Liver (tissue), 8 donors: ENCODE measurements at regions not wholly inside any gene's neighbourhood (a gene's known extent, or its start where the extent isn't known, plus 50 kb on each side); places are given as distances from the start of the nearest gene placed in this dataset.

Experiments
- DNase-seq: peaks from one replicate; pipeline ENCODE4 v3.0.0-alpha.2; 2017; ENCODE audit warnings: low spot score
- H3K27ac ChIP-seq, 2 donors: one replicate each; pipeline ENCODE4 v1.7.0; 2013; ENCODE audit warnings: inconsistent platforms in 2 of 2, low read length in 2 of 2, control low read depth in 1 of 2, low read depth in 1 of 2, mild to moderate bottlenecking in 1 of 2
- H3K27me3 ChIP-seq, 4 donors: one replicate each; pipeline versions ENCODE4 v1.6.1 to v1.7.0; 2013; ENCODE audit warnings: low read length in 3 of 4, inconsistent platforms in 1 of 4, mild to moderate bottlenecking in 1 of 4, moderate library complexity in 1 of 4; ENCODE audit not compliant: control insufficient read depth in 4 of 4, insufficient read depth in 4 of 4
- H3K36me3 ChIP-seq, 4 donors: one replicate each; pipeline versions ENCODE4 v1.6.1 to v1.7.0; 2013; ENCODE audit warnings: low read length in 3 of 4, mild to moderate bottlenecking in 3 of 4, low read depth in 1 of 4, moderate library complexity in 1 of 4; ENCODE audit not compliant: control insufficient read depth in 4 of 4, insufficient read depth in 3 of 4
- H3K4me1 ChIP-seq, 4 donors: one replicate each; pipeline versions ENCODE4 v1.6.1 to v1.7.0; 2013; ENCODE audit warnings: low read length in 3 of 4, mild to moderate bottlenecking in 3 of 4, moderate library complexity in 1 of 4; ENCODE audit not compliant: control insufficient read depth in 4 of 4, insufficient read depth in 4 of 4
- H3K4me3 ChIP-seq, 3 donors: one replicate each; pipeline versions ENCODE4 v1.6.1 to v1.7.0; 2013; ENCODE audit warnings: low read length in 3 of 3, control low read depth in 1 of 3, low read depth in 1 of 3, mild to moderate bottlenecking in 1 of 3
- H3K9ac ChIP-seq, 2 donors: one replicate each; pipeline ENCODE4 v1.7.0; 2013; ENCODE audit warnings: low read length in 2 of 2, mild to moderate bottlenecking in 2 of 2, moderate library complexity in 2 of 2, control low read depth in 1 of 2, low read depth in 1 of 2
- H3K9me3 ChIP-seq, 4 donors: one replicate each; pipeline versions ENCODE4 v1.6.1 to v1.7.0; 2013; ENCODE audit warnings: low read length in 3 of 4; ENCODE audit not compliant: control insufficient read depth in 4 of 4
- CTCF ChIP-seq: fragments of 150-350 bp; IDR thresholded peaks from 2 replicates; pipeline ENCODE4 v1.5.1; 2017; ENCODE audit warnings: improper control_type of control experiment, low read depth, low read length; ENCODE audit not compliant: missing input control
- EGR1 ChIP-seq, 2 donors: IDR thresholded peaks; 2 replicates each; pipeline ENCODE4 v1.6.1; 2016 to 2018; ENCODE audit warnings: antibody characterized with exemption in 2 of 2, low read depth in 2 of 2
- FOXA1 ChIP-seq: IDR thresholded peaks from 2 replicates; pipeline ENCODE4 v1.6.1; 2016; ENCODE audit warnings: antibody characterized with exemption
- FOXA2 ChIP-seq: IDR thresholded peaks from 2 replicates; pipeline ENCODE4 v1.6.1; 2016; ENCODE audit warnings: antibody characterized with exemption
- GABPA ChIP-seq, 2 donors: IDR thresholded peaks in 1 of 2; conservative IDR thresholded peaks in 1 of 2; 2 replicates each; pipeline ENCODE4 v1.6.1; 2016; ENCODE audit warnings: antibody characterized with exemption in 2 of 2, mild to moderate bottlenecking in 1 of 2, moderate library complexity in 1 of 2
- HNF4A ChIP-seq, 2 donors: conservative IDR thresholded peaks; 2 replicates each; pipeline ENCODE4 v1.6.1; 2016; ENCODE audit warnings: antibody characterized with exemption in 2 of 2, mild to moderate bottlenecking in 2 of 2
- HNF4G ChIP-seq: IDR thresholded peaks from 2 replicates; pipeline ENCODE4 v1.6.1; 2016; ENCODE audit warnings: antibody characterized with exemption
- JUND ChIP-seq, 2 donors: IDR thresholded peaks; 2 replicates each; pipeline ENCODE4 v1.6.1; 2016; ENCODE audit warnings: antibody characterized with exemption in 2 of 2
- MAX ChIP-seq: IDR thresholded peaks from 2 replicates; pipeline ENCODE4 v1.6.1; 2016; ENCODE audit warnings: antibody characterized with exemption
- NR2F2 ChIP-seq: IDR thresholded peaks from 2 replicates; pipeline ENCODE4 v1.6.1; 2016; ENCODE audit warnings: antibody characterized with exemption
- RAD21 ChIP-seq, 2 donors: IDR thresholded peaks; 2 replicates each; pipeline ENCODE4 v1.6.1; 2016; ENCODE audit warnings: antibody characterized with exemption in 2 of 2, mild to moderate bottlenecking in 2 of 2
- REST ChIP-seq: IDR thresholded peaks from 2 replicates; pipeline ENCODE4 v1.6.1; 2016; ENCODE audit warnings: antibody characterized with exemption, mild to moderate bottlenecking
- RXRA ChIP-seq, 2 donors: IDR thresholded peaks; 2 replicates each; pipeline ENCODE4 v1.6.1; 2017 to 2018; ENCODE audit warnings: antibody characterized with exemption in 2 of 2, mild to moderate bottlenecking in 1 of 2
- SP1 ChIP-seq: IDR thresholded peaks from 2 replicates; pipeline ENCODE4 v1.6.1; 2018; ENCODE audit warnings: antibody characterized with exemption, mild to moderate bottlenecking
- TAF1 ChIP-seq: conservative IDR thresholded peaks from 2 replicates; pipeline ENCODE4 v1.6.1; 2016; ENCODE audit warnings: antibody characterized with exemption, mild to moderate bottlenecking
- WGBS: extraction: QIAGEN DNeasy Blood & Tissue Kit; methylation state at CpG from one replicate; pipeline ENCODE4 v1.1.7; 2013; 5-methylcytosine and 5-hydroxymethylcytosine counted together
- TF ChIP-seq, protein P1 (sequence below): IDR thresholded peaks from 2 replicates; pipeline ENCODE4 v1.6.1; 2016; ENCODE audit warnings: antibody characterized with exemption
- donor health status: healthy.
- donor health status: healthy.
- donor health status: healthy.
- donor health status: healthy.
- donor health status: healthy.

GRCh38 chr10:84993251-84994035 lies 665.1 kb downstream of the CCSER2 start (continued):
- TF ChIP-seq MAX: no peak
- TF ChIP-seq HNF4G: no peak

DNA sequence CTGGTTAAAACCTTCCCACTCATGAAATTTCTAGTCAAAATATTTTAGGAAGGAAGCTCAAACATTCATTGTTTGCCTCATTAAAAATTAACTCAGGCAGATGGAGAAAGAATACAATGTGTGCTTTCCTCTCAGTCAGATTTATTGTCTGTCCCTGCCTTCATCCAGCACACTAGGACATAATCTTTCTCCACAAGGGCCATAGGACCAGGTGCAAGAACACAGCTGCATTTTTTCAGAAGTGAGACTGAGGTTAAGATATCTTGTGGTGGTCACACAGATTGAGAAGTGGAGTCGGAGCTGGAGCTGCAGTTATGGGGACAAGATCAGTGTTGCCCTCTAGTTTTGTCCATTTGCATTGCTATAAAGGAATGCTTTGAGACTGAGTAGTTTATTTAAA lies 666.3 kb downstream of the CCSER2 start:
- H3K9me3 ChIP-seq: no peaks in the 10 kb centered on the region
- no peak overlapping the region for H3K9ac ChIP-seq
- H3K4me3 ChIP-seq: no peak overlapping the region
- H3K4me1 ChIP-seq: no peaks in the 10 kb centered on the region
- H3K27ac ChIP-seq: no peak overlapping the region
- 86% methylated on average over 1 of the region's 1 CpG for WGBS
- TF ChIP-seq, protein P1, sequence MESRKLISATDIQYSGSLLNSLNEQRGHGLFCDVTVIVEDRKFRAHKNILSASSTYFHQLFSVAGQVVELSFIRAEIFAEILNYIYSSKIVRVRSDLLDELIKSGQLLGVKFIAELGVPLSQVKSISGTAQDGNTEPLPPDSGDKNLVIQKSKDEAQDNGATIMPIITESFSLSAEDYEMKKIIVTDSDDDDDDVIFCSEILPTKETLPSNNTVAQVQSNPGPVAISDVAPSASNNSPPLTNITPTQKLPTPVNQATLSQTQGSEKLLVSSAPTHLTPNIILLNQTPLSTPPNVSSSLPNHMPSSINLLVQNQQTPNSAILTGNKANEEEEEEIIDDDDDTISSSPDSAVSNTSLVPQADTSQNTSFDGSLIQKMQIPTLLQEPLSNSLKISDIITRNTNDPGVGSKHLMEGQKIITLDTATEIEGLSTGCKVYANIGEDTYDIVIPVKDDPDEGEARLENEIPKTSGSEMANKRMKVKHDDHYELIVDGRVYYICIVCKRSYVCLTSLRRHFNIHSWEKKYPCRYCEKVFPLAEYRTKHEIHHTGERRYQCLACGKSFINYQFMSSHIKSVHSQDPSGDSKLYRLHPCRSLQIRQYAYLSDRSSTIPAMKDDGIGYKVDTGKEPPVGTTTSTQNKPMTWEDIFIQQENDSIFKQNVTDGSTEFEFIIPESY: no peak
- TF ChIP-seq HNF4G (no peak), GABPA (IDR thresholded peaks at IDR 0.05 in 1 of 2, conservative IDR thresholded peaks at IDR 0.05 in 1 of 2) (no peak), RXRA (IDR thresholded peaks at IDR 0.05) (no peak), FOXA1 (no peak), SP1 (no peak), EGR1 (IDR thresholded peaks at IDR 0.05; ENCODE audit: low read depth in 2 of 2) (no peak), MAX (no peak), RAD21 (IDR thresholded peaks at IDR 0.05) (no peak), REST (no peak), JUND (IDR thresholded peaks at IDR 0.05) (no peak), TAF1 (no peak), NR2F2 (no peak), CTCF (no peak), HNF4A (conservative IDR thresholded peaks at IDR 0.05) (no peak), FOXA2 (no peak)
- no peaks in the 10 kb centered on the region for H3K36me3 ChIP-seq
- peaks cover 0 to 3% (median 0%) of the 10 kb centered on the region in 4 donors for H3K27me3 ChIP-seq
- DNase-seq: no peak
